Epidermal melanocyte (primary cell): ENCODE measurements at regions not wholly inside any gene's neighbourhood (a gene's known extent, or its start where the extent isn't known, plus 50 kb on each side); places are given as distances from the start of the nearest gene placed in this dataset.
"Not testable (repeated sequence)": the region's sequence is repeated elsewhere in the genome, so short reads cannot be mapped to it uniquely, and the experiment has no call there.

ENCODE experiments used
- DNase-seq: peaks from one replicate; pipeline ENCODE4 v3.0.0; 2011; ENCODE audit warnings: low spot score; ENCODE audit not compliant: insufficient read length

GRCh38 chr1:242738702-242739645, 214.5 kb upstream of the PLD5 start:
- DNase-seq, result no peak

- DNase-seq, result no peak
These were observed 212.1 kb upstream of the PLD5 start for GRCh38 chr1:242736611-242737010.

GRCh38 chr1:242735323-242735722, 210.8 kb upstream of the PLD5 start:
- no peak for DNase-seq

GRCh38 chr1:242731446-242731845, 206.9 kb upstream of the PLD5 start:
- no peak for DNase-seq

GRCh38 chr1:242728696-242729095, 204.2 kb upstream of the PLD5 start:
- DNase-seq, result no peak

DNA sequence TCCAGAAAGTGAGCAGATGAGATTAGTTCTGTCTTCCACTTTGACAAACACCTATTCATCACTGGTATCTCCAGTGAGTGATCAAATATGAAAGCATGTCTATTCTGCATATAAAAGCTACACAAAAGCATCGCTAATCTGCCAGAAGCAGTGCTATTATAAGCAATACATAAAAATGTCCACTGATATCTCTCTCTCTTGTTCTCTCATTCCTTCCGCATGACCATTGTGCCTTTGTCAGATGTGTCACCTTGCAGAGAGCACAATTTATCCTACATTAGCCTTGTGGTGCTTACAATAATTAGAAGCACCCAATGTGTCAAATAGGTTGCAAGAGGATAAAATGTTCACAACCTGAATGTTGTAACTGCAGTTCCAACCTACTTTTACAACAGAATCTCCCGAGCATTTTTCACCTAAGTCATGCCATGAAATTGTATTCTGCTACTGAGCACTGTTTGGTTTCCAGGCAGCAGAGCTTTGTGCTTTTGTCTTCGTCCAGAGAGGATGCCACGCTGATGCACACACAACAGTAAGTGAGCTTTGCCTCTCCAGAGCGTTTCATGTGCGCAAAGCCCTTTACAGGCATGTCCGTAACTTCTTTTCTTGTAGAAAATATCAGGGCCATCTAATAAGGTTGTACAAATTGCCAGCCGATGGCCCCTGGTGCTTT, 198.7 kb upstream of the PLD5 start:
- DNase-seq, result no peak

- DNase-seq, result no peak
These were observed 194.5 kb upstream of the PLD5 start for GRCh38 chr1:242718967-242719366.

- no peak for DNase-seq
These were observed 187.8 kb upstream of the PLD5 start for GRCh38 chr1:242712248-242712647.

GRCh38 chr1:242710847-242711246, 186.3 kb upstream of the PLD5 start:
- DNase-seq, result no peak

- DNase-seq, result no peak
These were observed 185.8 kb upstream of the PLD5 start for GRCh38 chr1:242710286-242710685.

DNA sequence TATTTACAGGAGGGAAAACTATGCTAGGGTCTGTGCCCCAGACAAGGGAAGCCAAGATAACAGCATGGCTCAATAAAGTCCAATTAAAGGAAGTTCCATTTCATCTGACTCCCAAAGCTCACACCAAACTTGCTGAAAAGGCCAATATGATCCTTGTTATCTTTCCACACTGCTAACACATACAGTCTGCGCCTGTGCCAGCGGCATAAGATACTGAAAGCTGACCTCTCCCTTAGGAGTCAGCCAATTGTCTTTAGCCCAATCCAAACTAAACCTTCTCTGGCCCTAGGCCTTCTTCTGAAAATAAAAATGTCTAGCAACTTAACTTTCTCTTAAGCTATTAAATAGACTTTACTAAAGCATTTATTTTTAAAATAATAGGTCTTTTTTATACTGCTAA, 179.0 kb upstream of the PLD5 start:
- DNase-seq, result no peak

GRCh38 chr1:242692988-242693387, 168.5 kb upstream of the PLD5 start:
- DNase-seq, result no peak

- no peak for DNase-seq
These were observed 167.1 kb upstream of the PLD5 start for GRCh38 chr1:242691610-242691945.

GRCh38 chr1:242690849-242691609, 166.5 kb upstream of the PLD5 start:
- no peak for DNase-seq

- no peak for DNase-seq
These were observed 164.9 kb upstream of the PLD5 start for GRCh38 chr1:242689378-242689777.

- no peak for DNase-seq
These were observed 150.6 kb upstream of the PLD5 start for GRCh38 chr1:242674951-242675645.

- DNase-seq, result no peak
These were observed 149.2 kb upstream of the PLD5 start for GRCh38 chr1:242673652-242674051.

- DNase-seq, result not testable (repeated sequence)
These were observed 148.7 kb upstream of the PLD5 start for GRCh38 chr1:242673165-242673564.

- no peak for DNase-seq
These were observed 145.5 kb upstream of the PLD5 start for GRCh38 chr1:242670019-242670418.

- no peak for DNase-seq
These were observed 138.4 kb upstream of the PLD5 start for GRCh38 chr1:242662886-242663285.

- DNase-seq, result not testable (repeated sequence)
These were observed 129.3 kb upstream of the PLD5 start for GRCh38 chr1:242653772-242654171.
